ENCODE measurements at regions not wholly inside any gene's neighbourhood (a gene's known extent, or its start where the extent isn't known, plus 50 kb on each side); places are given as distances from the start of the nearest gene placed in this dataset.

DNA sequence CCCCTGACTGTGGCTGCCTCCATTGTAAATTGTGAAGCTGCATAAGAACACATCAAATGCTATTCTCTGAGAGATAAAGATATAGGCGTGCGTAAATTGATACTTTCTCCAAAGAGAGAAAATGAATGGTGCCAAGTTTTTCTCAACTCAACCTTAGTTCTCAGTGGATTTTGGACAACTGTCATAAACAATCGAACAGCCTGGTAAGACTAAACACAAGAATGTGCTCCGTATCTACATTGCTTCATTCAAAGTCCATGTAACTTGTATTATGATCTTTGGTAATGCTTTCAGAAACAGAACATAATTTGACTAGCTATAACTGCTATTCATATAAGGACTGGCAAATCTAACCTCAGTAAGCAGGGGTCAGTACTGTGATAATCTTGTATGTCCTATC is 429.1 kb downstream of the SEMA3D start:
- DNase-seq (no peak), ATAC-seq (no peak)
- intact Hi-C loops (cut with DNase I), result no loop called here
- Histone ChIP-seq H3K4me1 (no peaks in the 10 kb centered on the region), H3K27ac (no peak overlapping the region), H3K9me3 (no peaks in the 10 kb centered on the region), H3K4me3 (no peak overlapping the region), H3K36me3 (no peaks in the 10 kb centered on the region), H3K27me3 (no peaks in the 10 kb centered on the region)
- TF ChIP-seq, protein P1, sequence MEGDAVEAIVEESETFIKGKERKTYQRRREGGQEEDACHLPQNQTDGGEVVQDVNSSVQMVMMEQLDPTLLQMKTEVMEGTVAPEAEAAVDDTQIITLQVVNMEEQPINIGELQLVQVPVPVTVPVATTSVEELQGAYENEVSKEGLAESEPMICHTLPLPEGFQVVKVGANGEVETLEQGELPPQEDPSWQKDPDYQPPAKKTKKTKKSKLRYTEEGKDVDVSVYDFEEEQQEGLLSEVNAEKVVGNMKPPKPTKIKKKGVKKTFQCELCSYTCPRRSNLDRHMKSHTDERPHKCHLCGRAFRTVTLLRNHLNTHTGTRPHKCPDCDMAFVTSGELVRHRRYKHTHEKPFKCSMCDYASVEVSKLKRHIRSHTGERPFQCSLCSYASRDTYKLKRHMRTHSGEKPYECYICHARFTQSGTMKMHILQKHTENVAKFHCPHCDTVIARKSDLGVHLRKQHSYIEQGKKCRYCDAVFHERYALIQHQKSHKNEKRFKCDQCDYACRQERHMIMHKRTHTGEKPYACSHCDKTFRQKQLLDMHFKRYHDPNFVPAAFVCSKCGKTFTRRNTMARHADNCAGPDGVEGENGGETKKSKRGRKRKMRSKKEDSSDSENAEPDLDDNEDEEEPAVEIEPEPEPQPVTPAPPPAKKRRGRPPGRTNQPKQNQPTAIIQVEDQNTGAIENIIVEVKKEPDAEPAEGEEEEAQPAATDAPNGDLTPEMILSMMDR (IDR thresholded peaks at IDR 0.05), result no peak

DNA sequence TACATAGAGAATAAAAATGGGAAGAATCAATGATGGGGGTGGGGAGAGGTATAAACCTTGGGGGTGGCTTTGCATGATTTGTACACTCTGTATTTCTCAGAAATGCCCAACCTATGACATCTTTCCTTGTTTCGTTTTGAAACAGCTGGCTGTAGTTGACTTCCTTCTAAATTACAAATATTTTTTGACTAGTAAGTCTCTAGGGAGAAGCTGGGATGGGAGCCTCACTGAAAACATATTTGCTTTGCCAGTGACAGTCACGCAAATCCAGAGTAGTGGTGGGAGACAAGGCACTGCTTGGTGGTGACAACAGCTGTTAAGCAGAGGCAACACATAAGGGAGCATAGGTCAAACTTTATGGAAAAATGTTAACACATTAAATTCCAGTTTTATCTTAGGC is 440.5 kb downstream of the SEMA3D start:
- TF ChIP-seq, protein P1 (IDR thresholded peaks at IDR 0.05), result no peak
- intact Hi-C loops (cut with DNase I), result no loop called here
- Histone ChIP-seq H3K27ac (no peak overlapping the region), H3K27me3 (no peaks in the 10 kb centered on the region), H3K36me3 (no peaks in the 10 kb centered on the region), H3K9me3 (peaks cover 0 to 5% of the 10 kb centered on the region in 2 donors), H3K4me1 (no peaks in the 10 kb centered on the region), H3K4me3 (no peak overlapping the region)
- DNase-seq (peak in 2 of 4 donors; percentile 36 to 42), ATAC-seq (no peak)

DNA sequence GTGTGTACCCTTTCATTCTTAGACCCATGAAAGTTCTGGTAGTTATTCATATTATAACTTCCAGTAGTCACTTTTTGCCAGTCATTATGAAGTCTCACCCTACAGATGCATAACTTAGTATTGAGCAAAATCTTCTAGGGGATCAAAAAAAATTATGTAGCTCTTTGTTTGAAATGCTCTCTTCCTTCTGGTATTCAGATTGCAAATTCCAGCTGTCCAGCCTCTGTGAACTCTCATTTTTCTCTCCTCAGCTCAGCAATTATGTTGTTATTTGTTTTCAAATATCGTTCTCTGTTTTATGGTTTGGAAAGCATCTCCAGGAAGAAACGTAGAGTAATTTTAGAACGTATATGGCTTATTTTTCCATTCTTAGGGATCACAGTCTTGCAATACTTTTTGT is 442.5 kb downstream of the SEMA3D start:
- H3K9me3 ChIP-seq, result peaks cover 0 to 5% of the 10 kb centered on the region in 2 donors
- ATAC-seq, result no peak
- intact Hi-C loops (cut with DNase I), result no loop called here
- TF ChIP-seq, protein P1 (IDR thresholded peaks at IDR 0.05), result no peak
- DNase-seq, result no peak
- H3K27ac ChIP-seq, result no peak overlapping the region
- H3K27me3 ChIP-seq, result no peaks in the 10 kb centered on the region
- no peaks in the 10 kb centered on the region for H3K36me3 ChIP-seq
- H3K4me3 ChIP-seq, result no peak overlapping the region
- H3K4me1 ChIP-seq, result no peaks in the 10 kb centered on the region

DNA sequence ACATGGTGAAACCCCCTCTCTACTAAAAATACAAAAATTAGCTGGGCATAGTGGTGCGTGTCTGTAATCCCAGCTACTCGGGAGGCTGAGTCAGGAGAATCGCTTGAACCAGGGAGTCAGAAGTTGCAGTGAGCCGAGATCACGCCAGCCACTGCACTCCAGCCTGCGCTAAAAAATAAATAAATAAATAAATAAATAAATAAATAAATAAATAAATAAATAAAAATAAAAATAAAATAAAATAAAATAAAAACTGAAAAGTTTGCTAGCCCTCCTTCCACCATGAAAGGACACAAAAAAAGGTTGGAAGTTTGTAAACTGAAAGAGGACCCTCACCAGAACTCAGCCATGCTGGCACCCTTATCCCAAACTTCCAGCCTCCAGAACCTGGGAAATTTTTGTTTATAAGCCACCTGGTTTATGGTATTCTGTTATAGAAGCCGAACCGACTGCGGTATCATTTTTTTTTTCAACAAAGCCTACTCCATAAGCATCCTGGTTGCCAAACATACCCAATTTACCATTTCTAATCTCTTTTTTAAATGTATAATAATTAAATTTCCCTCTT is 448.2 kb downstream of the SEMA3D start:
- H3K4me3 ChIP-seq, result no peak overlapping the region
- DNase-seq (no peak), ATAC-seq (no peak)
- no peak overlapping the region for H3K27ac ChIP-seq
- peaks cover 0 to 1% of the 10 kb centered on the region in 2 donors for H3K9me3 ChIP-seq
- TF ChIP-seq, protein P1 (IDR thresholded peaks at IDR 0.05), result no peak
- no peaks in the 10 kb centered on the region for H3K4me1 ChIP-seq
- H3K27me3 ChIP-seq, result no peaks in the 10 kb centered on the region
- intact Hi-C loops (cut with DNase I), result no loop called here
- H3K36me3 ChIP-seq, result no peaks in the 10 kb centered on the region

DNA sequence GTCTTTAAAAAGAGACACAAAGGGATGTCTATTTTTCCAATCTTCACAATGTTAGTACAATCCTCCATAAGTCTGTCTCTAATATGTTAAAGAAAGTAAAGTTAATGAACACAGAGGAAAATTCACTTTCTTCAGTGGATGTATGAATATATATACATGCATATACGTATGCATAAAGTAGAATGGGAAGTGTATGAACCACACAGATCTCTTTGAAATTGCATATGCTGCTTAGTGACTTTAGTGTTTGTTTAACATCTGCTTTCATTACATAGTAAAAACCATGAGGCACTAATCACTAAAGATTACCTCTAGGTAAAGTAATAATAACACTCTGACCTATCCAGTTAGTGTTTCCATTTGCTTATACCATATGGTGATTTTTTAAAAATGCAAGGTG is 451.2 kb downstream of the SEMA3D start:
- H3K36me3 ChIP-seq, result no peaks in the 10 kb centered on the region
- peaks cover 0 to 12% of the 10 kb centered on the region in 2 donors for H3K9me3 ChIP-seq
- TF ChIP-seq, protein P1 (IDR thresholded peaks at IDR 0.05), result no peak
- H3K27me3 ChIP-seq, result no peaks in the 10 kb centered on the region
- H3K4me3 ChIP-seq, result no peak overlapping the region
- intact Hi-C loops (cut with DNase I), result no loop called here
- ATAC-seq, result no peak
- no peak overlapping the region for H3K27ac ChIP-seq
- no peak for DNase-seq
- H3K4me1 ChIP-seq, result no peaks in the 10 kb centered on the region
